NCI-H1694 treated with DMSO at 0.1 percent for 48 hours (cell line): ENCODE measurements at regions not wholly inside any gene's neighbourhood (a gene's known extent, or its start where the extent isn't known, plus 50 kb on each side); places are given as distances from the start of the nearest gene placed in this dataset.
"Not testable (repeated sequence)": the region's sequence is repeated elsewhere in the genome, so short reads cannot be mapped to it uniquely, and the experiment has no call there.

ENCODE experiments used
- DNase-seq: peaks from one replicate; lab custom pipeline; 2025; lab: John Stamatoyannopoulos, UW

- not testable (repeated sequence) for DNase-seq
Measured at GRCh38 chr20:29320216-29320949, 1937.1 kb upstream of the DEFB115 start.

DNA sequence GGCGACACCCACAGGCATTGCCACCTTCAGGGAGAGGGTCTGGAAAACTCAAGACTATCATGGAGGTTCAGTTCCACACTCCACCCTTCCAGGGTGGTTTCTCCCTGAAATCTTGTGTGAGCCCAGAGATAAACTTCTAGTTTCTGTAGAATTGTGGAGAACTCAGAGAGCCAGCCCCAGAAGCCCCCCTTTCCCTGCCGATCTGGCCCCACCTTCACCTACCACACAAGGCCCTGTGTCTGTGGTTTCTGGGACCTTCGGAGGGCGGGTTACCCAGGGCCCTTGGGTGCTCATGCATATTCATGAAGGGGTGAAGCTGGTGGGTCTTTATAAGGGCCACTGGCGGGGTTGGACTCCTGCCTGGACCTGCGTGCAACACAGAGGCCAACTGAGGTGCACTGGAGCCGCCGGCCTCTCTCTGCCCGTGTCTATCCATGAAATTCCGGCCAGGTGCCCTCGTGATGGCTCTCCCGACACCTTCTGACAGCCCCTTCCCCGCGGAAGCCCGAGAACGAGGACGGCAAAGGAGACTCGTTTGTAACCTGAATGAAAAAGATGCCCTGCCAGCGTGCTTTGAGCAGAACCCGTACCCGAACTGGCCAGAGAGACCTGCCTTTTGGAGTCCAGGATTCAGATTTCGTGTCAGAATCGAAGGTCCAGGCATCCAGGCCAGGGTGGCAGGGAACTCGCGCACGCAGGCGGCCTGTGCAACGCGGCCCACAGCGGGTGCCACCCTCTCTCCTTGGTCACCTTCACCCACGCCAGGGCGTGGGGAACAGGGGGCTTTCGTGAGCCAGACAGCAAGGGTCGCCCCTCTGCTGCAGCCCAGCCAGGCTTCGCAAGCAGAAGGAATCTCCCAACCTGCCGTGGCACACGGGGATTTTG lies 1933.6 kb upstream of the DEFB115 start:
- not testable (repeated sequence) for DNase-seq

DNA sequence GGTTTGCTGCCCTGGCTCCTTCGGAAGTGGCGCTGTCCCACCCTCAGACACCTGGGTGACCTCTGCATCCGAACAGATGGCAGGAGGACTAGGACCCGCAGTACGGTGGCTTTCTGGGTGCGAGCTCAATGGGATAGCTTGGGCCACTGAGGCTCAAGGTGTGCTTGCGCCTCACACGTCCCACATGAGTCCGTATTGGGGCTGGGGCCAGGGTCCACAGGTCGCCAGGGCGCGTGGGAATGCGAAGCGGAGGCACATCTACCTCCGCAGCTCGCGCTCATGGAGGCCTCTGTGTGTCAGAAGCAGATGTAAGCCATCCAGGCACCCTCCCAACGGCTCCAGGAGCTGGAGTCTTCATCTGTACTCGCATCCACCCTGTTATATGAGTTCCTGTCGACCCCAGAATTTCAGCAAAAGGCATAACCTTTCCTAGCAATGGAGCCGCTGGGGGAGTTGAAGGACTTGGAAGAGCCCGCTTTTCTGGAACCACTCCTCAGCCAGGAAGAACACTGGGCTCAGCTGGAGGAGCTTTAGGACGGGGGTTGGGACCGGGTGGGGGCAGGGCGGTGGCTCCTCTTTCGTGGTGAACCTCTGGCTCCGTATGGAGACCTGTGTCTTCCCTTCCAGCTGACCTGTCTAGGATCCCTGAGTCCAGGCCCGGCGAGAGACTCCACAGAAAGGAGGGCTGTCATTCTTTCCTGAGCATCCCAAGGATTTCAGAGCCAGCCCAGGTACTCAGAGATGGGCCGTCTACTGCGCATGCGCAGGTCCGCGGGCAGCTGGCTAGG lies 1932.8 kb upstream of the DEFB115 start:
- DNase-seq = not testable (repeated sequence)

DNA sequence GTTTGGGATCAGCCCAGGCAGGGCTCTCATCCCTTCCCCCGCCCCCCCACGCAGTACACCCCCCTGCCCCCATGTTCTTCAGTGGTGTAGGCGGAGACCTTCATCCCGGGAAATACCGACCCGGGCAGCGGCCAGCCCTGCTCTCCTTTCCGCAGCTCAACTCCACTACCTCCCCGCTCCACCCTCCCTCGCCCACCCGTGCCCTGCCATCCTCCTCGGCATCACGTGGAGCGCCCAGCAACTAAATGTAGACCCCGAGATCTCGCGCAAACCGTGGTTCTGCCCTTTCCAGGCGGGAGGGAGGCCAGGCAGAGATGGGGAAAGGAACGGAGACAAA lies 1932.2 kb upstream of the DEFB115 start:
- DNase-seq = no peak

- not testable (repeated sequence) for DNase-seq
Measured at GRCh38 chr20:29325781-29326180, 1931.7 kb upstream of the DEFB115 start.

DNA sequence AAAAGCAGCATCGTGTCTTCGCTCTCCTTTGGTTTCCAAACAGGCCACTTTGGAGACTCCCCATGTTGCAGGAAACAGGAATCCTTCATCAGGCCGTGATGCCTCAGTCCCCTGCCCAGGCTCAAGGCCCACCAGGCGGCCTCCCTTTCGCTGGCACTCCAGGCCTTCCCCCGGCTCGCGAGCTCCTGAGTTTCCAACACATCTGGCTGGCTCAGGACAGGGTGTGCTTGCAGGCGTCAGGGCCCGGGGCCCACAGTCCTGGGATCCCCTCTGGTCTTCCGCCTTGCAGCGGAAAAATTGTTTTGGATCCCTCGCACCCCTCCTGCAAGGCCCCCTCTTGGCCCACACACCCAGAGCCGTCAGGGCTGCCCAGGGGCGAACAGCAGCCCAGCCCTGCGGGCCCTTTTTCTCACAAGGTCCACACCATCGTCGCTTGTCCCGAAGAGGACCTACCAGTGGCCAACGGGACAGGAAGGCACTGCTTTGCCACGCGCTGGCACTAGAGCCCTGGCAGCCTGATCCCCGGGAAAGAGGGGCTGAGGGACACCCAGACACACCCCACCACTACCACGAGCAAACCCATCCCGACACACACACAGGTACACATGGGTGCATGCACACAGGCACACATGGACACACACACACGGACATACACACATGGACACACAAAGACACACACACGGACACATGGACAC lies 1930.9 kb upstream of the DEFB115 start:
- no peak for DNase-seq

DNA sequence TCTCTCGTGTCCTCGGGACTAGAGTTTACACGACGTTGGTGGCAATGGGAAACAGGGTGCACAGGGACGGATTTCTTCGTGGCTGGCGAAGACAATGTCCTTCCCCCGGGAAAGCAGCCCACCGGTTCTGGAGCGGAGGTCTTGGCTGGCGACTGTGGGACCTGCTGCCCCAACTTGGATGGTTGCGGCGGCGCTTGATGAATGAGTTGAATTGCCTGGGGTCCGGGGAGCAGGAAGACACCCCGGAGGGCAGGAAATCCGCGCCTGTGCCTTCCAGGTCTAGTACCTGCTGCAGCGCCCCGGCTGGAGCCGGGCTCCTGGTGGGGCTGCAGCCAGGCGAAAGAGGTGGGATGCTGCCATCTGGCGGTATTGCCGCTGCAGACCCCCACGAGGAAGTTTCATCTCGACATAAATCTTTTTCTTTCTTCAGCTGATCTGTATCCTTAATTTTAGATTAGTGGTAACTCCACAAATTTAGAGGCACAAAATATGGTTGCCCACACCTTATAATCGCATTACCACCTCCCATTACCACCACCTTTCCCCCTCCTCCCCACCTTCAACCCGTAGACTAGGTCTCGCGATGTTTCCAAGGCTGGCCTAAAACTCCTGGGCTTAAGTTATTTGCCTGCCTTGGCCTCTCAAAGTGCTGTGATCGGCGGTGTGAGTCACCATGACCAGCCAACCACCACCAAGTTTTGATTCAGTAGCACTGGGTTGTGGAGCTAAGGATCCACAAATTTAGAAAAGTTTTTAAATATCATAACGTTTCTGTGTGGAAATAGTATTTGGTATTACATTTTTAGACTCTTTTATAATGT lies 1929.7 kb upstream of the DEFB115 start:
- DNase-seq = not testable (repeated sequence)

DNA sequence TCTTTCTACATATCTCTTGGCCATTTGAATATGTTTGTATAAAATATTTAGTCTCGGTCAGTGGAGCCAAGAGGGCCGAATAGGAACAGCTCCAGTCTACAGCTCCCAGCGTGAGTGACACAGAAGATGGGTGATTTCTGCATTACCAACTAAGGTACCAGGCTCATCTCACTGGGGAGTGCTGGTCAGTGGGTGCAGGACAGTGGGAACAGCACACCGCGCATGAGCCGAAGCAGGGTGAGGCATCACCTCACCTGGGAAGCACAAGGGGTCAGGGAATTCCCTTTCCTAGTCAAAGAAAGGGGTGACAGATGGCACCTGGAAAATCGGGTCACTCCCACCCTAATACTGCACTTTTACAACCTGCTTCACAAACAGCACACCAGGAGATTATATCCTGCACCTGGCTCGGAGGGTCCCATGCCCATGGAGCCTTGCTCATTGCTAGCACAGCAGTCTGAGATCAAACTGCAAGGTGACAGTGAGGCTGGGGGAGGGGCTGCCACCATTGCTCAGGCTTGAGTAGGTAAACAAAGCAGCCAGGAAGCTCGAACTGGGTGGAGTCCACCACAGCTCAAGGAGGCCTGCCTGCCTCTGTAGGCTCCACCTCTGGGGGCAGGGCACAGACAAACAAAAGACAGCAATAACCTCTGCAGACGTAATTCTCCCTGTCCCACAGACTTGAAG lies 1926.9 kb upstream of the DEFB115 start:
- DNase-seq = not testable (repeated sequence)

DNA sequence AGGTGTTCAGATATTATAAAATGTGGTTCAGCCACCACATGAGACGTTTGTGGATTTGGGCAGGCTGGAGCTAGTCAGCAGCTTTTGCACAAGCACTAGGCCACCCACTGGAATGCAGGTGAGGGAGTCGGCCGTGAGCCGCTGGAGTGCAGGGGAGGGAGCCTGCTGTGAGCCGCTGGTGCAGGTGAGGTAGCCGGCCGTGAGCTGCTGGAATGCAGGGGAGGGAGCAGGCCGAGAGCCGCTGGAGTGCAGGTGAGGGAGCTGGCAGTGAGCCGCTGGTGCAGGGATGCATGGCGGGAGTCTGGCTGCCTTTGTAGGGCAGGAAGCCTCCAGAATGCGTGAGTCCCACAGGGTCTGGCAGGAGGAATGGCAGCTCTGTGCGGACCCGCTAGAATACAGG lies 1907.6 kb upstream of the DEFB115 start:
- no peak for DNase-seq

- not testable (repeated sequence) for DNase-seq
Measured at GRCh38 chr20:29375937-29376336, 1881.5 kb upstream of the DEFB115 start.

- DNase-seq = not testable (repeated sequence)
Measured at GRCh38 chr20:29392853-29393252, 1864.6 kb upstream of the DEFB115 start.

DNA sequence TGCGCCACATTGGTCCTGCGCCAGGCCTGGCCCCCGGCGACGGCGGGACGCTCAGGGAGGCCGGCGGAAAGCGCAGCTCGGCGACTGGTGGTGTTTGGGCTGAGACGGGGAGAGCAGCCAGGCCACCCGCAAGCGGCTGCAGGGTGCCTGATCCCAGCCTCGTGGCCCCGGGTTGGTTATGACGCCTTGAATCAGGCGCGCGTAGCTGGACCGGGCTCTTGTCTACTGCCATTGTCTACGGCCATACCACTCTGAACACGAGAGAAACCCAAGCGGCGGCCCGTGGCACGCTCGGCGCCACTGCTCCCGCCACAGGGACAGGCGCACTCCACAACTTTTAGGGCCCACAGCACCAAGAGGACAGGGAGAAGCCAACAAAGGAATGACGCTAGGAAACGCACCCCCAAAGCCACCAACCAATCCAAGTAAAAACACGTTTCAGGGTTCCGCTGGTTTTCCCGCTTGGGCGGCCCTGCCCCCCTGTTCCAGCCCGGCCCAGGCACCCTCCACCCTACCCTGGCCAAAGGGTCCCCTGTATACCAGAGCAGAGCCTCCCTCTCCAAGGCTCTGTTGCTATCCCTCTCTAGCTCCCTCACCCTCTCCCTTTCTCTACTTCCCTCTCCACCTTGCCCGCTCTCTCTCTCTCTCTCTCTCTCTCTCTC lies 1849.3 kb upstream of the DEFB115 start:
- DNase-seq = no peak

- DNase-seq = not testable (repeated sequence)
Measured at GRCh38 chr20:29408707-29409106, 1848.8 kb upstream of the DEFB115 start.

DNA sequence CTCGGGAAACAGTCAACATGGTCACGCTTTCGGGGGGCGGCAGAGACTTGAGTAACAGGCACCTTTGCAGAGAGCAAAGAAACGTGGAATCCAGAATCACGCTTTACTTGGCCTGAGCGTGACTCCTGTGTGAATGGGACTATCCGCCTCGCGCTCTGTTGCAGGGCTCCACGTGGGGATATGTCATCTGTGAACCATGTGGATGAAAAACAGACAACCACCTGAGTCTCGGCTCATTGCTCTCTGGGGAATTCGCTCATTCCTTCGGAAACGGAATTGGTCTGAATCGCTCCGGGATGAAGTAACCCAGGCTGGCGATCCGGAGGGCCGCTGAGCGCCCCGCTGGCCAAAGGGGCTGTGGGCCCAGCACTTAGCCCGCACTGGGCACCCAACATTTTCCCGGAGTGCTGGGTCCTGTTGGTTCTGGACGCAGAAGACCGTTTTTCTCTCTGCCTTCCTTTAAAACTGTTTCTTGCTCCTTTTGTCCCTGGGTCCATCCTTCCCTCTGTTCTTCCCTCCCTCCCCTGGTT lies 1848.2 kb upstream of the DEFB115 start:
- DNase-seq = not testable (repeated sequence)

DNA sequence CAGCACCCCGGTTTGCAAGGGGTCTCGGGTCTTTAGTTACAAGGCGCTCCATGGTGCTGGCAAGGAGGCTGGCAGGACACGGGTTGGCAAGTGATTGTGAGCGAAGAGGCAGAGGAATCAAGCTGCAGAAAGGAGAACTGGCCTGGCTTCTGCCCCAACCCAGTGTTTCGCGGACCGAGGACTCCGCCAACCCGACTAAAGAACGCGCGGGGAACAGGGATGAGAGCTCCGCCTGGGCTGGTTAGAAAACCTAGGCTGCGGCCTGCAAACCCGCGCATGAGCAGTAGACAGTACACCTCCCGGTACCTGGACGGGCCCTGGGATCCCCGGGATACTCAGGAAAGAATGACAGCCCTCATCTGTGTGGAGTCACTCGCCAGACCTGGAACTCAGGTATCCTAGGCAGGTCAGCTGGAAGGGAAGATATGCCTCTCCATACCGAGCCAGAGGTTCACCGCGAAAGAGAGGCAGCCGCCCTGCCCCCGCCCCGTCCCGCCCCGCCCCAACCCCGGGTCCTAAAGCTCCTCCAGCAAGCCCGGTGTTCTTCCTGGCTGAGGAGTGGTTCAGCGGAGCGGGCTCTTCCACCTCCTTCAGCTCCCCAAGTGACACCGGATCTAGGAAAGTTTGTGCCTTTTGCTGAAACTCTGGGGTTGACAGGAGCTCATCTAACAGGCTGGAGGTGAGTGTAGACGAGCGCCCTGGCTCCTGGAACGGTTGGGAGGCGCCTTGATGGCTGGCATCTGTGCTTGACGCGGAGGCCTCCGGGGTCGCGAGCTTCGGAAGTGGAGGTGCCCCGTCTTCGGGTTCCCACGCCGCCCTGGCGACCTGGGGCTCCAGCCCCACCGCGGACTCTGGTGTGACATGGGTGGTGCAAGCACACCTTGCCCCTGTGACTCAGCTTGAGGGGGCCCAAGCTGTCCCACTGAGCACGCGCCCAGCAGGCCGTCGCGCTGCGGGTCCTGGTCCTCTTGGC lies 1847.3 kb upstream of the DEFB115 start:
- DNase-seq = no peak

- DNase-seq = no peak
Measured at GRCh38 chr20:29410806-29411457, 1846.5 kb upstream of the DEFB115 start.

- not testable (repeated sequence) for DNase-seq
Measured at GRCh38 chr20:29411458-29411820, 1846.0 kb upstream of the DEFB115 start.

DNA sequence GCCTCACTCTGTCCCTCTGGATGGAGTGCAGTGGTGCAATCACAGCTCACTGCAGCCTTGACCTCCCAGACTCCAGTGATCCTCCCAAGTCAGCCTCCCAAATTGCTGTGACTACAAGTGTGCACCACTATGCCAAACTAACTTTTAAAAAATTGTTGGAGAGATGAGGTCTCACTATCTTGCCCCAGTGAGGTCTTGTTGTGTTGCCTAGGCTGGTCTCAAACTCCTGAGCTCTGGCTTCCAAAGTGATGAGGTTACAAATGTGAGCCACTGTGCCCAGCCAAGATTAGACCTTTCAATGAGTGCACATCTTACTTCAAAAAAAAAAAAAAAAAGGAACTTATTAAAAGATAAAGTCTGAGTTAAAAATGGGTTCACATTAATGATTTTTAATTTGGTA lies 1838.1 kb upstream of the DEFB115 start:
- DNase-seq = no peak
